Stimulated activated CD8-positive, alpha-beta memory T cell treated with anti-CD3 and anti-CD28 coated beads, Interleukin-4, amount 100 ng/mL, for 1 hour (primary cell): ENCODE measurements at regions not wholly inside any gene's neighbourhood (a gene's known extent, or its start where the extent isn't known, plus 50 kb on each side); places are given as distances from the start of the nearest gene placed in this dataset.

Experiments used
- DNase-seq, 2 donors: peaks; one replicate each; pipeline ENCODE4 v3.0.0-alpha.2; 2020; ENCODE audit warnings: low read depth in 2 of 2, low spot score in 1 of 2

DNA sequence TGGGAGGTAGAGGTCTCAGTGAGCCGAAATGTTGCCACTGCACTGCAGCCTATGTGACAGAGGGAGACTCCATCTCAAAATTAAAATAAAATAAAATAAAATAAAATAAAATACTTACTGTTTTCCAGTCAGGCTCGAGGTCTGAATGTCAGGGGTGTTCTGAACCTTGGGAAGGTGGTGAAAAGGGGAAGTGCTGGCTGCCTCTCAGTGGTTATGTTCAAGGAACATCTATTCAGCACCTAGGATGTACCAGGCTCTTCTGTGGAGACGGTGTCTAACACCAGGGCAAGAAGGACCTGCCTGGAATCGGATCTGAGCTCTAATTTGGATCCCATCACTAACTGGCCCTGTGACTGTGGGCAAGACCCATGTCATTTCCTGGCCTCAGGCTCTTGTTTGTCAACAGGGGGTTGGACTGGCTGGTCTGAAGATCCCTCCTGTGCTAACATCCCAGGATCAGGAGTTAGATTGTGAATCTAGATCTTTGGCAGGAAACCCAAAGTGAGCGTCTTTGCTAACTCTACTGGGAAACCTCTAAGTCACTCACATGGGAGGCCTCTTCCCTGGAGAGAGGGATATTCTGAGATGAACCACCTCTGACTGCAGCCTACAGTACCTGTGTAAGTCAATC, 63.4 kb upstream of the SIRPG start:
- DNase-seq = no peak

GRCh38 chr20:1720226-1720625, 62.6 kb upstream of the SIRPG start:
- no peak for DNase-seq

- DNase-seq = no peak
Measured at GRCh38 chr20:1718604-1719384, 61.2 kb upstream of the SIRPG start.

- DNase-seq = no peak
Measured at GRCh38 chr20:1712634-1713624, 55.4 kb upstream of the SIRPG start.

- no peak for DNase-seq
Measured at GRCh38 chr20:1711826-1712601, 54.4 kb upstream of the SIRPG start.

- no peak for DNase-seq
Measured at GRCh38 chr20:1711266-1711665, 53.7 kb upstream of the SIRPG start.

- DNase-seq = no peak
Measured at GRCh38 chr20:1710484-1710883, 52.9 kb upstream of the SIRPG start.

DNA sequence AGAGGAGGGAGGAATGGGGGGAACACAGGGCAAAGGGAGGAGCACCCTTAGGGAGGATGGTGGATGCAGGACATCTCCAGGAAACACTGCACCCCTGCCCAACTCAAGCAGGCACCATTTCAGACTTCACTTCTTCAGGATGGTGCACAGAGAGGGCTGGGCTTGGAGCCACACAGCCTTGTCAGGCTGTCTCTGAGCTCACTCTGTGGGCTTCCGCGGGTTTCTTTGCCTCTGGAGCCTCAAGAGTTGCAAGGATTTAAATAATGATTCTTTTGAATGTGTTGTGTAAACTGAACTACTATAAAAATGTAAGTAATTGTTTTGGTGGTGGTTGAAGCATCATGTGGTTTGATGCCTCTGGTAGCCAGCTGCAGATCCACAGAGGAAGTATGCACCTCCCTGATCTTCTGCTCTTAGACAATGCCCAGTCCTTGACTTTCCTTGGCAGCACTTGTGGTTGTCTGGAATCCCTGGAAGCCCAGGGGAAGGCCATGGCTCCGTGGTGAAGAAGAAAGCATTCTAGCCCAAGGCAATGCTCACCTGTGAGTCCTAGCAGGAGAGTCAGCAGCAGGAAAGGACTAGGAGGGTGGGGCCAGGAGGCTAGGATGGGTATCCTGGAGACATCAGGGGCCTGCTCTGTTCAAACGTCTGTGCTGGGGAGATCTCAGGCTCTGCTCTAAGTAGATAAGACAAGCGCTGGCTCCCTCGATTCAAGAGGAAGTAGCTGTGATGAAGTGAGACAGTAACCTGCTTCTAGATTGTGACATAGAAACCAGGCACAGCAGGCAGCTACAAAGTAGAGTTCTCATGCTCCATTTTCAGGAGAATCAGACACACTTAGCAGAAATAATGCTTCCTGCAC, 50.2 kb upstream of the SIRPG start:
- DNase-seq = no peak
